ENCODE measurements at regions not wholly inside any gene's neighbourhood (a gene's known extent, or its start where the extent isn't known, plus 50 kb on each side); places are given as distances from the start of the nearest gene placed in this dataset.

DNA sequence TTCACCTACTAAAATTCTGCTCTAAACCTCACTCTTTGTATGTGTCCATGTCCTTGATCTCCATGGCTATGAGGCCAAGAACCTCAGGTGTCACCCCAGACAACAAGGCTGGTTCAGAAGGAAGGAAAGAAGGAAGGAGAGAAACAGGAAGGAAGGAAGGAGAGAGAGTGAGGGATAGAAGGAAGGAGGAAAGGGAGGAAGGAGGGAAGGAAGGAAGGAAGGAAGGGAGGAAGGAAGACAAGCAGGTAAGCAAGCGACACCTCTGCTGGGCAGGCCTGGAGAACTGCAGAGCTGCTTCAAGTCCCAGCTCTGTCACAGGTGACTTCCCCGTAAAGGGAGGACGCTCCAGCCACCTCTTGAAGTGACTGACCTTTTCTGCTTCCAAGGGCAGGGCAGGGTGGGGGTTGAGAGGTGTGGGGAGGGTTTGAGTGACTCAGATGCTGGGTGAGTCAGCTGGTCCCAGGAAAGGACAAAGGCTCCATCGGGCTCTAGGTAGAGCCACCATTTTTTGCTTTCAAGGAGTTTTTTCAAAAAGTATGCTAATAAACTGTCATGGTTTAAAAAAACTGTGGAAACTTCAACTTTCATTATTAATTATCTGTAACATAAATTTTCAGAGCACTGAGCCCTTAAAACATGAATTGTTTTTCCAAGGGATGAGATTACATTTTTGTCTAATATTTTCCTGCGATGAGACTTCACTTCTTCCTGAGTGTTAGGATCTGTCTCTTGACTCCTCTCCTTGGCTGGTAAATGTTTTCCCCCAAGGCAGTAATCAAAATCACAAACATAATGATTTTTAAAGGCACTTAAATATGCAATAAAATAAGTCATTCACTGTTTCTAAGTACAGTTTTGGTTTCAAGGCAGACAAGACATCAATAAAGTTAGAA, 90.1 kb upstream of the L3MBTL4 start:
- no peak for TF ChIP-seq RAD21 (IDR thresholded peaks at IDR 0.05; ENCODE audit: low read depth)

DNA sequence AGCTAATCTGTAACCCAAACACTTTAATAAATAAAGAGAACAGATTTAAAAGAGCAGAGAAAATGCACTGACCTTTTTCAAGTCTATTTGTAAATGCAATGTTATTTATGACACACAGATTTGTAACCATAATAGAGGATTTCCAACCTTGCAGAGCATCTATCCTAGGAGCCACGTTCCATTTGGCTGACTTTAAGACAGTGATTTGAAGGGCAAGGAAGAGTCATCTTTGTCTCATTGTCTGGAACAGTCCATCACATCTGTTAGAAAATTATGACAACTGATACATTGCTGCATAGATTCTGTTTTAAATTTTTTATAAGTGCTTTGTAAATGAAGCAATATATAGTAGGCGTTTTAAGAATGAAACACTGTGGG, 90.8 kb upstream of the L3MBTL4 start:
- TF ChIP-seq REST (IDR thresholded peaks at IDR 0.05; ENCODE audit: low read depth) (no peak), NFIC (IDR thresholded peaks at IDR 0.05) (no peak), EP300 (IDR thresholded peaks at IDR 0.05; ENCODE audit: borderline replicate concordance) (no peak), ZBTB7A (IDR thresholded peaks at IDR 0.05; ENCODE audit: low read depth) (no peak), CEBPB (IDR thresholded peaks at IDR 0.05) (no peak), TAF1 (IDR thresholded peaks at IDR 0.05; ENCODE audit: low read depth) (no peak), USF1 (IDR thresholded peaks at IDR 0.05) (no peak), RAD21 (IDR thresholded peaks at IDR 0.05; ENCODE audit: low read depth) (no peak), CREB1 (IDR thresholded peaks at IDR 0.05; ENCODE audit: low read depth) (no peak)
- TF ChIP-seq, protein P1, sequence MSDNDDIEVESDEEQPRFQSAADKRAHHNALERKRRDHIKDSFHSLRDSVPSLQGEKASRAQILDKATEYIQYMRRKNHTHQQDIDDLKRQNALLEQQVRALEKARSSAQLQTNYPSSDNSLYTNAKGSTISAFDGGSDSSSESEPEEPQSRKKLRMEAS (IDR thresholded peaks at IDR 0.05), result no peak

DNA sequence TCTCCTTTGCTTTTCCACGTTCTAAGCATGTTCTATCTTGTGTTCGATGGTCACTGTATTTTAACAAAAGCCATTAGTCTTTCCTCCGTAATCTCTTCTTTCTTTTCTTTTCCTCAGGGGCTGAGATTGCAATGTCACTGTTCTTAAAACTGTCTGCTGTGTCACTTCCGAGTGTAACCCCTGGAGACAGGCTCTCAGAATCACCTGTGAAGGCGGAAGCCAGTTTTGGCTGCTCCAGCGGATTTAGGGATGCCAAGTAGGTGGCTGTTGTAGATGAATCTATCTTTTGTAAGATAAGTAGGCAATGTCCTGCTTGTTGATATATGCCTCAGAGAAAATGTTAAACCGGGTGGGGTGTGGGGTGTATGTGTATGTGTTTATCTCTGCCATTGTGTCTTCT, 94.7 kb upstream of the L3MBTL4 start:
- no peak for TF ChIP-seq ZBTB7A (IDR thresholded peaks at IDR 0.05; ENCODE audit: low read depth)
- TF ChIP-seq REST (IDR thresholded peaks at IDR 0.05; ENCODE audit: low read depth), result no peak

DNA sequence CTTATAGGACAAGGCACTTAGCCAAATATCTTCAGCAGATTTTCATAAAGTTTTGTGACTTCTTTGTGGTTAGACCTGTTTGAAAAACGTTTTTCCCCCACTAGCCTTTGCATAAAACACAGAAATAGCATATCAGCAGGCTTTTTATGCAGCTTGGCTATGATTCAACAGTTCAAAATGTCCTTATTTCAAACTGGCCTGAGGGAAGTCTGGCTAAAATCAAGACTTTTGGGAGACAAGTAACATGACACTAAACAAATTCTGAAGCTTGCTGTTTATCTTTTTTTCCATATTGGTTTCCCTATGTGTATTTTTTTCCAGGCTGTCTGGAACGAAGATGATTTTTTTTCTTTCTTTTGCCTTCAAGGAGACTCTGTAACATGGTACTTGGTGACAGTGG, 95.1 kb upstream of the L3MBTL4 start:
- TF ChIP-seq FOXM1 (IDR thresholded peaks at IDR 0.05; ENCODE audit: borderline replicate concordance, low read depth) (no peak), USF1 (IDR thresholded peaks at IDR 0.05) (no peak), RAD21 (IDR thresholded peaks at IDR 0.05; ENCODE audit: low read depth) (no peak), REST (IDR thresholded peaks at IDR 0.05; ENCODE audit: low read depth) (no peak), ZBTB7A (IDR thresholded peaks at IDR 0.05; ENCODE audit: low read depth) (no peak), EP300 (IDR thresholded peaks at IDR 0.05; ENCODE audit: borderline replicate concordance) (no peak), EGR1 (IDR thresholded peaks at IDR 0.05) (no peak), NFIC (IDR thresholded peaks at IDR 0.05) (no peak), CREB1 (IDR thresholded peaks at IDR 0.05; ENCODE audit: low read depth) (no peak), CEBPB (IDR thresholded peaks at IDR 0.05) (no peak), YY1 (IDR thresholded peaks at IDR 0.05; ENCODE audit: low read depth) (no peak), TAF1 (IDR thresholded peaks at IDR 0.05; ENCODE audit: low read depth) (no peak), TCF12 (IDR thresholded peaks at IDR 0.05; ENCODE audit: low read depth) (no peak), TEAD4 (IDR thresholded peaks at IDR 0.05) (no peak)
- TF ChIP-seq, protein P1 (IDR thresholded peaks at IDR 0.05), result no peak

- no peak for TF ChIP-seq CEBPB (IDR thresholded peaks at IDR 0.05)
- TF ChIP-seq, protein P1 (IDR thresholded peaks at IDR 0.05), result no peak
Observed at GRCh38 chr18:6520901-6521300, 106.2 kb upstream of the L3MBTL4 start.

Measured in Ishikawa (cell line).